A673 (cell line): ENCODE measurements at regions not wholly inside any gene's neighbourhood (a gene's known extent, or its start where the extent isn't known, plus 50 kb on each side); places are given as distances from the start of the nearest gene placed in this dataset.

Experiments used
- EZH2 ChIP-seq: fragments of 200-600 bp; sonication (generic); IDR thresholded peaks from 2 replicates; pipeline ENCODE4 v1.6.1; 2017; ENCODE audit warnings: borderline replicate concordance, low read depth, mild to moderate bottlenecking, mixed read lengths, antibody characterized with exemption, low read length; ENCODE audit not compliant: poor library complexity, severe bottlenecking
- TF ChIP-seq, protein P1 (sequence below): fragments of 300-800, 200-600 bp; sonication (generic); conservative IDR thresholded peaks from 2 replicates; pipeline ENCODE4 v1.5.1; 2017; ENCODE audit warnings: low read depth, mild to moderate bottlenecking, antibody characterized with exemption, low read length, moderate library complexity, mixed read lengths

DNA sequence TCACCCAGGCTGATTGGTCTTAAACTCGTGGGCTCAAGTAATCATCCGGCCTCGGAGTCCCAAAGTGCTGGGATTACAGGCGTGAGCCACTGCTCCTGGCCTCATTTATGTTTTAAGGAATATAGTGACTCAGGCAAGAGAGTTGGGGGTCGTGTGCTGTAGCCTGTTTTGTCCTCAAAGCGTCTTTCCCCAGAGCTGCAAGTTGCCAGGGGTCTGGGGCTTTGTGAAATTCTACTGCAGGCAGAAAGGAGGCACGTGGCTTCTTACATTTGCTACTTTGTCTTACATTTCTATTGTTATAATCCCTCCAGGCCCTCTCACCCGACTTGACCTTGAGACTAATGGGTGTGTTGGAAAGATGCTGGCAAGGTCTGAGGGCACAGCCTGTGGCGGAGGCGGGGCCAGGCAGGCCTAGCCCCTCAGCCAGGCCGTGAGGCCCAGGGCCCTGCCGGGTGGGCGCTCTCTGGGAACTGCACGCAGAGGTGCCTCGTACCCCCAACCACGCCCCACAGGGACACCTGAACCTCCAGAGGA lies 85.8 kb upstream of the NDUFV2 start:
- no peak for TF ChIP-seq EZH2
- TF ChIP-seq, protein P1, sequence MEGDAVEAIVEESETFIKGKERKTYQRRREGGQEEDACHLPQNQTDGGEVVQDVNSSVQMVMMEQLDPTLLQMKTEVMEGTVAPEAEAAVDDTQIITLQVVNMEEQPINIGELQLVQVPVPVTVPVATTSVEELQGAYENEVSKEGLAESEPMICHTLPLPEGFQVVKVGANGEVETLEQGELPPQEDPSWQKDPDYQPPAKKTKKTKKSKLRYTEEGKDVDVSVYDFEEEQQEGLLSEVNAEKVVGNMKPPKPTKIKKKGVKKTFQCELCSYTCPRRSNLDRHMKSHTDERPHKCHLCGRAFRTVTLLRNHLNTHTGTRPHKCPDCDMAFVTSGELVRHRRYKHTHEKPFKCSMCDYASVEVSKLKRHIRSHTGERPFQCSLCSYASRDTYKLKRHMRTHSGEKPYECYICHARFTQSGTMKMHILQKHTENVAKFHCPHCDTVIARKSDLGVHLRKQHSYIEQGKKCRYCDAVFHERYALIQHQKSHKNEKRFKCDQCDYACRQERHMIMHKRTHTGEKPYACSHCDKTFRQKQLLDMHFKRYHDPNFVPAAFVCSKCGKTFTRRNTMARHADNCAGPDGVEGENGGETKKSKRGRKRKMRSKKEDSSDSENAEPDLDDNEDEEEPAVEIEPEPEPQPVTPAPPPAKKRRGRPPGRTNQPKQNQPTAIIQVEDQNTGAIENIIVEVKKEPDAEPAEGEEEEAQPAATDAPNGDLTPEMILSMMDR: no peak
